ENCODE measurements at regions not wholly inside any gene's neighbourhood (a gene's known extent, or its start where the extent isn't known, plus 50 kb on each side); places are given as distances from the start of the nearest gene placed in this dataset.

DNA sequence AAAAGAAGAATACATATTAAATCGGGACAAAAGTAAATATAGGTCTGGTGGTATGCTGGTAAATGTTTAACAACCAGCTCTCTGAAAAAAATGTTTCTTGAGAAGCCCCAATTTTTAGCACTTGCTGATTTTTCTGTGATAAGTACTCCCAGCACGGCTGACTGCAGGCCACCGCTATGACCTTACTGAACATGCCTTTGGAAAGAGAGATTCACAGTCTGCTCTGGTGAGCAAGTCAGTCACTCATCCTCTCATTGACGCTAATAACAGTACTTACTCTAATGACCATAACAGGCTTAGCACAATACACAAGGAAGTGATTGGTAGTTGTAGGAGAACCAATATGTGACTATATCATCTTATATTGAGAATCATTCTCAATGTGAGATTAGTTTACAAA, 98.9 kb upstream of the BLTP1 start:
- H3K27me3 Mint-ChIP-seq, result peaks cover 0 to 5% (median 0%) of the 10 kb centered on the region in 5 donors
- POLR2A ChIA-PET, result no interaction called here
- no peak overlapping the region for H3K27ac Mint-ChIP-seq
- no peaks in the 10 kb centered on the region for H3K9me3 Mint-ChIP-seq
- H3K4me1 Mint-ChIP-seq, result no peaks in the 10 kb centered on the region
- DNase-seq (no peak), ATAC-seq (no peak)
- no peaks in the 10 kb centered on the region for H3K36me3 Mint-ChIP-seq
- H3K4me3 Mint-ChIP-seq, result no peak overlapping the region

DNA sequence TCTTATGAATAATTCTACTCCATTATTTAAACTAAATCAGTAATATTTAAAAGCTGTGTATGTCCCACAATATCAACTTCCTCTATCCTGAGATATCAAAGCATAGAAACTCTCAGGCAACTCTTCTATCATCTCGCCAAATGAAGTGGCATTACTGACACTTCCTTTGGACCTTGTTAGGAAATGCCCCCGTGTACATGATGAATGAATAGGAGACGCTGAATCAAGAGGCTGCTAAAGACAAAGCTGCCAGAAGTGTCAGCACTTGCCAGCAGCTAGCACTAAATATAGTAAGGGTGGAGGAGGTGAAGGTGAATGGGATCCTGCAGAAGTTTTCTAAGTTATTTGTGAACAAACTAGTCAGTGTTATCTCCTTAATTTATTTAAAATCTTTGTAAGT, 99.5 kb upstream of the BLTP1 start:
- H3K9me3 Mint-ChIP-seq, result no peaks in the 10 kb centered on the region
- DNase-seq (no peak), ATAC-seq (no peak)
- H3K4me1 Mint-ChIP-seq, result no peaks in the 10 kb centered on the region
- H3K36me3 Mint-ChIP-seq, result no peaks in the 10 kb centered on the region
- peaks cover 0 to 5% (median 0%) of the 10 kb centered on the region in 5 donors for H3K27me3 Mint-ChIP-seq
- H3K27ac Mint-ChIP-seq, result peak overlapping the region in 1 of 10 donors; percentile 13
- H3K4me3 Mint-ChIP-seq, result no peak overlapping the region
- POLR2A ChIA-PET, result no interaction called here

DNA sequence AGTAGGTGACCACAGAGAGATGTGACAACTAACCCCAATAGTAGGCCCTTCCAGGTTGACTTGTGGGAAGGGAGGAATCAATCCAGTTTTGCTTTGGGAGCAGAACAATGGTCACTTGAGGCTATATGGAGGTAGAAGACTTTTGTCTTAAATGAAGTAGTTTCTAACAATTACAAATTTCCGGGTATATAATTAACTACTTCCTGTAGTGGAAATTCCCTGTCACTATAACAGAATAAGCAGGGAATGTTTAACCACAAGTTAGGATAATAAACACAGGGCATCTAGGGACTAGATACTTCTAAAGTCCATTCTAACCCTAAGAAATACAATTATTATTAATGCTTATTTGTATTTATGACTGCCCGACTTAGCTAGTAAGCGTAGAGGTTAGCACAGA, 99.0 kb upstream of the TRPC3 start:
- Mint-ChIP-seq H3K27ac (no peak overlapping the region), H3K4me1 (no peaks in the 10 kb centered on the region), H3K9me3 (peaks cover 0 to 1% (median 0%) of the 10 kb centered on the region in 9 donors), H3K36me3 (no peaks in the 10 kb centered on the region), H3K27me3 (peaks cover 0 to 5% (median 0%) of the 10 kb centered on the region in 5 donors), H3K4me3 (no peak overlapping the region)
- ATAC-seq (no peak), DNase-seq (no peak)
- POLR2A ChIA-PET, result no interaction called here

- H3K4me3 Mint-ChIP-seq, result no peak overlapping the region
- DNase-seq (no peak), ATAC-seq (no peak)
- H3K4me1 Mint-ChIP-seq, result no peaks in the 10 kb centered on the region
- POLR2A ChIA-PET, result no interaction called here
- peak overlapping the region in 1 of 10 donors; percentile 17 for H3K27ac Mint-ChIP-seq
- peaks cover 0 to 6% (median 0%) of the 10 kb centered on the region in 5 donors for H3K27me3 Mint-ChIP-seq
- no peaks in the 10 kb centered on the region for H3K36me3 Mint-ChIP-seq
- H3K9me3 Mint-ChIP-seq, result peaks cover 0 to 9% (median 0%) of the 10 kb centered on the region in 9 donors
These were observed 95.9 kb upstream of the TRPC3 start for GRCh38 chr4:122047456-122048425.

GRCh38 chr4:122046255-122046654, 94.4 kb upstream of the TRPC3 start:
- POLR2A ChIA-PET, result no interaction called here
- Mint-ChIP-seq H3K9me3 (peaks cover 0 to 9% (median 0%) of the 10 kb centered on the region in 9 donors), H3K4me1 (no peaks in the 10 kb centered on the region), H3K27ac (no peak overlapping the region), H3K4me3 (no peak overlapping the region), H3K36me3 (no peaks in the 10 kb centered on the region), H3K27me3 (peaks cover 0 to 8% (median 3%) of the 10 kb centered on the region in 5 donors)
- DNase-seq (no peak), ATAC-seq (no peak)

- Mint-ChIP-seq H3K4me3 (no peak overlapping the region), H3K9me3 (peaks cover 0 to 9% (median 0%) of the 10 kb centered on the region in 9 donors), H3K4me1 (no peaks in the 10 kb centered on the region), H3K27me3 (peaks cover 0 to 10% (median 5%) of the 10 kb centered on the region in 5 donors), H3K36me3 (no peaks in the 10 kb centered on the region), H3K27ac (no peak overlapping the region)
- DNase-seq (no peak), ATAC-seq (no peak)
- POLR2A ChIA-PET, result no interaction called here
These were observed 93.7 kb upstream of the TRPC3 start for GRCh38 chr4:122045533-122045932.

GRCh38 chr4:122044501-122044900, 92.6 kb upstream of the TRPC3 start:
- H3K27ac Mint-ChIP-seq, result no peak overlapping the region
- H3K9me3 Mint-ChIP-seq, result peaks cover 0 to 9% (median 0%) of the 10 kb centered on the region in 9 donors
- H3K4me1 Mint-ChIP-seq, result no peaks in the 10 kb centered on the region
- DNase-seq (no peak), ATAC-seq (no peak)
- H3K36me3 Mint-ChIP-seq, result no peaks in the 10 kb centered on the region
- no peak overlapping the region for H3K4me3 Mint-ChIP-seq
- H3K27me3 Mint-ChIP-seq, result peaks cover 0 to 12% (median 7%) of the 10 kb centered on the region in 5 donors
- POLR2A ChIA-PET, result no interaction called here

GRCh38 chr4:122041312-122041711, 89.5 kb upstream of the TRPC3 start:
- POLR2A ChIA-PET, result no interaction called here
- H3K4me1 Mint-ChIP-seq, result no peaks in the 10 kb centered on the region
- H3K27me3 Mint-ChIP-seq, result peaks cover 0 to 13% (median 7%) of the 10 kb centered on the region in 5 donors
- no peak overlapping the region for H3K27ac Mint-ChIP-seq
- no peak for DNase-seq
- no peaks in the 10 kb centered on the region for H3K36me3 Mint-ChIP-seq
- ATAC-seq, result no peak
- H3K9me3 Mint-ChIP-seq, result peaks cover 0 to 9% (median 0%) of the 10 kb centered on the region in 9 donors
- no peak overlapping the region for H3K4me3 Mint-ChIP-seq

- Mint-ChIP-seq H3K9me3 (no peaks in the 10 kb centered on the region), H3K4me3 (no peak overlapping the region), H3K4me1 (no peaks in the 10 kb centered on the region), H3K27ac (no peak overlapping the region), H3K27me3 (peaks cover 9 to 20% (median 13%) of the 10 kb centered on the region in 5 donors), H3K36me3 (no peaks in the 10 kb centered on the region)
- ATAC-seq (no peak), DNase-seq (no peak)
- POLR2A ChIA-PET, result no interaction called here
These were observed 87.0 kb upstream of the TRPC3 start for GRCh38 chr4:122038896-122039295.

DNA sequence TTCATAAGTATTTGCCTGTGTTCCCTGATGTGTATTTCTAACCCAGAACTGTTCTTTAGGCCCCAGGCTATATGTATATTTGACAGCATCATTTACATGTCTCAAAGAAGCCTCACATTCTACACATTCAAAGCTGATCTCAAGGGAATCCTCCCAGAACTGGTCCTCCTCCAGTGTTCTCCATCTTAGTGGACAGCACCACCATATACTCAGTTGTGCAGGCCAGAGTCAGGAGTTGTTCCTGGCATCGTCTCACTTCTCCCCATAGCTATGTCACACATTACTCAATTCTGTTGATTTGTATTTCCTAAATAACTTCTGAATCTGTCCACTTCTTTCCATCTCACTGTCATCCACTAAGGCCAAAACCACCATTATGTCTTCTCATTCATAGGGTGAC, 82.8 kb upstream of the TRPC3 start:
- DNase-seq (no peak), ATAC-seq (no peak)
- peaks cover 0 to 11% (median 0%) of the 10 kb centered on the region in 3 donors for H3K36me3 Mint-ChIP-seq
- H3K9me3 Mint-ChIP-seq, result peaks cover 4 to 23% (median 16%) of the 10 kb centered on the region in 9 donors
- H3K27me3 Mint-ChIP-seq, result peaks cover 8 to 33% (median 13%) of the 10 kb centered on the region in 5 donors
- peaks cover 0 to 2% (median 0%) of the 10 kb centered on the region in 4 donors for H3K4me1 Mint-ChIP-seq
- POLR2A ChIA-PET, result no interaction called here
- H3K4me3 Mint-ChIP-seq, result no peak overlapping the region
- H3K27ac Mint-ChIP-seq, result no peak overlapping the region

DNA sequence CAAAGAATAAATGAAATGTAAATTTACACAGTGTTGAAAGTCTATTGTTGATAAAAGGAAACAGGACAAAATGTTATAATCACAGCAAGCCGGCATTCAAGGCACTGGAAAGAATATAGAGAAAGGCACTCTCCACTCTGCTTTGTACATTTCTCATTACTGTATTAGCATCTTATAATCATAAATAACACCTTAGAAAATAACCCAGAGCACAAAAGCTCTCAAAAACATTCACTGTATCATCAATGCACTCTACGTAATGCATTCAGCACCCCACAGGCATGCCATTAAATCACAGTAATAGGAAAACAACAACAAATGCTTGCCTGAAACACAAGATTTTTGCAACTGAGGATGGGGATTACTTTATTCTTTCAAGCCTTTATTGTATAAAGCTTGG, 75.3 kb upstream of the TRPC3 start:
- POLR2A ChIA-PET, result no interaction called here
- DNase-seq, result no peak
- Mint-ChIP-seq H3K4me3 (no peak overlapping the region), H3K27ac (no peak overlapping the region), H3K36me3 (peaks cover 0 to 11% (median 0%) of the 10 kb centered on the region in 3 donors), H3K9me3 (peaks cover 4 to 22% (median 14%) of the 10 kb centered on the region in 9 donors), H3K27me3 (peaks cover 1 to 17% (median 8%) of the 10 kb centered on the region in 5 donors), H3K4me1 (no peaks in the 10 kb centered on the region)
- no peak for ATAC-seq

DNA sequence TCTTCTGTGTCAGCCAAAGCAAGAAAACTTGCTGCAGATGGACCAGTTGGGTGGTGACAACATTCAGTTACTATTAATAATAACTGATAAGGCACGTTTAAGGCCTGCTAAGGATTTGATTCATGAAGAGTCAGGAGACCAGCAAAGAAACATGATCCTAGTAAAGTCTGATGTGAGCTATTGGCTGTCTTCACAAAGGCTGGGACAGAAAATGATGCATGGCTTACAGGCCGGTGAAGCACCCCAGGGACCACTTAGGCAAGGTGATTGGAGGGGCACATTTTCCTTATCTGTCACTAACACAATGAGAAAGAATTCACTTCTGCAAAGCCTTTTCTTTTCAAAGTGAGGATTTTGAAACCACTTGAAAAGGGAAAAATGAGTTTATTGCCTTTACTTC, 65.4 kb upstream of the TRPC3 start:
- Mint-ChIP-seq H3K9me3 (peaks cover 0 to 4% (median 0%) of the 10 kb centered on the region in 9 donors), H3K27me3 (peaks cover 12 to 54% (median 28%) of the 10 kb centered on the region in 5 donors), H3K4me3 (no peak overlapping the region), H3K36me3 (no peaks in the 10 kb centered on the region), H3K4me1 (no peaks in the 10 kb centered on the region), H3K27ac (no peak overlapping the region)
- POLR2A ChIA-PET, result no interaction called here
- ATAC-seq (no peak), DNase-seq (no peak)

- POLR2A ChIA-PET, result no interaction called here
- H3K27me3 Mint-ChIP-seq, result peaks cover 13 to 61% (median 32%) of the 10 kb centered on the region in 5 donors
These were observed 63.3 kb upstream of the TRPC3 start for GRCh38 chr4:122015203-122015602.

More at GRCh38 chr4:122015203-122015602, 63.3 kb upstream of the TRPC3 start:
- Mint-ChIP-seq H3K4me3 (no peak overlapping the region), H3K4me1 (no peaks in the 10 kb centered on the region), H3K9me3 (peaks cover 0 to 4% (median 0%) of the 10 kb centered on the region in 9 donors), H3K36me3 (no peaks in the 10 kb centered on the region), H3K27ac (no peak overlapping the region)
- DNase-seq (no peak), ATAC-seq (no peak)

Measured in naive thymus-derived CD8-positive, alpha-beta T cell (primary cell).